NCI-H526 (cell line): ENCODE measurements at regions not wholly inside any gene's neighbourhood (a gene's known extent, or its start where the extent isn't known, plus 50 kb on each side); places are given as distances from the start of the nearest gene placed in this dataset.
A peak's percentile ranks its signal among the peaks of the same experiment; 100 is the strongest.

Source experiments
- DNase-seq, 2 experiments: peaks; one replicate each; lab custom pipeline; 2025; lab: John Stamatoyannopoulos, UW

- no peak for DNase-seq
Measured at GRCh38 chr9:20117482-20117881, 328.6 kb upstream of the SLC24A2 start.

DNA sequence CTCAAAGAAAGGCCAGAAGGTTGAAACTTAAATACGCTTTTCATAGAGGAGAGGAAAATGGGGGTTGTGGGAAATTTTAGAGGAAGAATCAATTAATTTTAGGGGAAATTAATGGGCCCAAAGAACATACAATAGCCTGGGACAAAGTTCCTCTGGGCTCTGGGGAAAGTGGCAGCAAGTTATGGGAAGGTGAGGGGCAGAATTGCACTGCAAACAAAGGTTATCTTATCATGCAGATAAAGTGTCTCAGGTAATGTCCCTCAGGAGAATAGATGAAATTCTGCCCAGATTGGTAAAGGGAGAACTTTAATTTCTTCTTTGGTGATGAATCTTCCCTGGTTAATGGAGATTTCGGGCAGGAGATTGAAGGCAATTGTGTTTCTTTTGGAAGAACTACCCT is 326.1 kb upstream of the SLC24A2 start:
- no peak for DNase-seq

- DNase-seq, result no peak
Measured at GRCh38 chr9:20112205-20112783, 323.5 kb upstream of the SLC24A2 start.

DNA sequence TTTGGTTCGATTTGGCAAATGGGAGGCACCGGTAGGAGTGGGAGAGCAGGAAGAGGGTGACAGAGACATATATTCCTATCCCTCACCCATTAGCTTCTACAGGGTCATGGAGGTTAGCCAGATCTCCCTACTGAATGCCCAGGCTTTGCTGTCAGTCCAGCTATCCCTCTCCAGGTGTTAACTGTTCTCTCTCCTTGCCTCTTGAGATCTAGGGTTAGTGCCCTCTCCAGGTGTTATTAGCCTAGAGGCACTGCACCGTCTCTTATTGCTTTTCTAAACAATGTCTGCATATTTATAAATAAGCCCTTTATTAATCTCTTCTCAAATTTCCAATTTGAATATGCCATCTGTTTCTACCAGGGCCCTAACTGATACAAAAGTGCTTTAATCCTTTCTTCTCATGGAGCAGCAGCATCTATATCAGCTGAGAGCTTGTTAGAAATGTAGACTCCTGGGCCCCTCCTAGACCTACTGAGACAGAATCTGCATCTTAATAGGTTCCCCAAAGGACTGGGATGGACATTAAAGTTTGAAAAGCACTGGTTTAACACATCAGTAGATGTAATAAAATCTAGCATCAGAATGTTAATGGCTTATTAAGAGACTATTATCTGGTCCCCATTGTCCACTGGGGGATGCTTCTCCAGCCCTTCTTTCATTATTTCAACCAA is 322.5 kb upstream of the SLC24A2 start:
- DNase-seq, result peak; percentile 52 to 72

- DNase-seq, result no peak
Measured at GRCh38 chr9:20095430-20096092, 306.7 kb upstream of the SLC24A2 start.

- DNase-seq, result no peak
Measured at GRCh38 chr9:20092561-20092960, 303.7 kb upstream of the SLC24A2 start.

GRCh38 chr9:20087481-20087880 is 298.6 kb upstream of the SLC24A2 start:
- no peak for DNase-seq

GRCh38 chr9:20085842-20086241 is 297.0 kb upstream of the SLC24A2 start:
- no peak for DNase-seq

GRCh38 chr9:20084125-20084524 is 295.3 kb upstream of the SLC24A2 start:
- no peak for DNase-seq

DNA sequence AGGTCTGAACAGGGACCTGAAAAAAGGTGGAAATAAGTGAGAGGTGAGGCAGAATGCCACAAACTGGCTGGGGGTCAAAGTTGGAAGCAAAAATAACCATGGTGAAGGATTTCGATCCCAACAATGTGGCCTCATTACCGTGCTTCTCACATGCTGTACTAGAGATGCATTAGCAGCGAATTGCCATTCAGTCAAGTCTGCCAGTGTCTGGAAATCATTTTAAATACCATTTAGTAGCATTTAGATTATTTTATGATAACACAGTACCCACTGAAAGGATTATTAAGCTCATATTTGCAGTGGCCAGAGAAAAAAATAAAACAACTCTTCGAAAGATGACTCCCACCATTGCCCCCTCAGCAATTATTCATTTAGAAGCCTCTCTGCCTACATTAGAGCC is 294.6 kb upstream of the SLC24A2 start:
- DNase-seq, result no peak

DNA sequence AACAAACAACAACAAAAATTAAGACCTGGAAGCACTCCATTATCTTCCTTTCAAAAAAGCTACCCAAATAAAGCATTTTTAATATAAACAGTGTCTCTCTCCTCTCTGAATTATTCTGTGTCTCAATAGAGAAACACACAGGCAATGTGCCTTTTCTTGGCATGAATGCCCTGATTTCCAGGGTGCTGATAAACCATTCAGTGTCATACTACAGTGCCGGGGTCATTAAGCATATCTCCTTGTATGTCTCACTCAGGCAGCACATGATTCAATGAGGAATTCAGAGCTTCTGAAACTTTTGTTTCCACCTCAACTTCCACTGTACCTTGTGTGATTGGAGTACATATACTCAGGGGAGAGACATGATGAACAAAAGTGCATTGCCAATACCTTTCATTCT is 294.0 kb upstream of the SLC24A2 start:
- no peak for DNase-seq

DNA sequence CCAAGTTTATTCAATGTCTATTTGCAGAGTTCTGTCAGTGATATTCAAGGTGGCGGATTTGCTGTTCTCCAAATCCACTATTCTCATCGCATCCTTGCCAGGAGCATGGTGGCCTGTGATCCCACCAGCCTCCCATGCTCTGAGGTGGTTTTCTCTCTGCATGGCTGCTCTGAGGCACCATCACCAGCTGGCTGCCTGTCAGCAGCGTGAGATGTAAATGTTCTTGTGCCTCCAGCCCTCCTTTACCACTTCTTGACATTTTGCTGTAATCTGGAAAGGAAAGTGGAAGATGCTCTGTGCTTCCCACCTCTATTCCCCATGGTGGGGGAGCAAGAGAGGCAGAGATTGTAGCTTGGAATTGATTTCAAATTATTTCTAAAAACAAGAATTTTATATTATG is 293.6 kb upstream of the SLC24A2 start:
- DNase-seq, result no peak

DNA sequence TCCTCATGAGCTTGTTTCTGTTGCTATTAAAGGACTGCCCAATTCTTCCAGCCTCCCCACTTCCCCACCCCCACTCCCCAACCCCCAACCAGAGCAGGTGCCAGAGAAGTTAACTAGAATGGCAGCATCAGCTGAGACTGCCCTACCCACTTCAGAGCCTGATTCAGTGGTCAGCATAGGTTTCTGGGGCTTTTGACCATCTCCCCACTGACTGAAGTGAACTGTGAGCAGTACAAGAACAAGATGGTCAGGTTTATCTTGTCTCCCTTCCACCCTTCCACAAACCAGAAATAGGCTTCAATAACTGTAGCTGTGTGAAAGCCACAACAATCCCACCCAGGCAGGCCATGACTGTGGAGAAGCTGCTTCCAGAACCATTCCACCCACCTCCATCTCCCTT is 289.4 kb upstream of the SLC24A2 start:
- DNase-seq, result no peak

- no peak for DNase-seq
Measured at GRCh38 chr9:20074291-20074690, 285.5 kb upstream of the SLC24A2 start.

DNA sequence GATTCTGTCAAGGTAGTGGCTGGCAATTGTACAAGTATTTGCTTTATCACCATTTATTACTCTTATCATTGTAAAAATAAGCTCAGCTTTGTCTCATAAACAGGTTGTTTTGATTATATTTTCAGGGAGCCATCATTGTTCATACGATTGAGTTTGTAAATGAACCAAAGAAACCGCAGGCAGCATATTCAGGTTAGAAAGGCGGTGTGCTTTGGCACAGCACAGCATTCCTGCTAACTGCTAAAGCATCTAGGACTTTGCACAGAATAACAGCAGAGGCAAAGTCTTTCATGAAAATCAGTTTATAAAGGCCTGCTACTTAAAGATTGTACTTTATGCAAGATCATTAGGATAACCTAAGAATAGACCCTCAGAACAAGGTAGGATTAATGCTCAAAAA is 281.5 kb upstream of the SLC24A2 start:
- DNase-seq, result no peak

GRCh38 chr9:20065796-20066700 is 277.2 kb upstream of the SLC24A2 start:
- no peak for DNase-seq

DNA sequence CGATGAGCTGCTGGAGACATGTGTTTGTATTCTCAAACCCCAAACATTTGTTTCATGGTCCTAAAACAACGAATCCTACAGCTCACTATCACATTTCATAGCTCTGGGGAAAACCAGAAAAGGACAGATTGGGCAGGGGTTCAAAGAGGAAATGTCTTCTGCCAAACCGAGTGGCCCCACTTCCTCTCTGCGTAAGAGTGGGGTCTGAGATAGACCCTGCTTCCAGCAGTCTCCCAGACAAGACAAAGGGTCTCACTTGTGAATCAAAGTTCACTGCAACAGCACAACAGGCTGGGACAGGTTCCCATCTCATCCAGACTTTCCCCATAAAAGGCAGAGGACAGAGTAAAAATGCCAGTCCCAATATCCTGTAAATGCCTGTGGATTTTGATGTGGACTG is 276.2 kb upstream of the SLC24A2 start:
- no peak for DNase-seq

GRCh38 chr9:20054734-20055133 is 265.9 kb upstream of the SLC24A2 start:
- DNase-seq, result no peak

DNA sequence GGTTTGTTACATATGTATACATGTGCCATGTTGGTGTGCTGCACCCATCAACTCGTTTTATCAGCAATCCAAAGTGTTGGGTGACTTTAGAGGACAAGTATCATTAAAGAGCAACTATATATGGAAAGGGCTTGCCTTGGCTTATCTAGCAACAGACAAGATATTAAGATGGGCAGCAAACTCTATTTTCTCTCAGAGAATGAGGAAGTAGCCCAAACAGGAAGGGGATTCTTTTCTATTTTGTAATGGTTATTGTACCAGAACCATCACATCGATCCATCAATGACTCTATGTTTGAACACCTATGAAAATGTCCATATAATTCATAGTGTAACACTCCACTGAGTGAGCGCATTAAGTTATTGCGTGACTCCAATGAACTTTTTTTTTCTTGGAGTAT is 260.1 kb upstream of the SLC24A2 start:
- no peak for DNase-seq

GRCh38 chr9:20048437-20048836 is 259.6 kb upstream of the SLC24A2 start:
- no peak for DNase-seq

GRCh38 chr9:20044686-20045085 is 255.8 kb upstream of the SLC24A2 start:
- DNase-seq, result no peak

DNA sequence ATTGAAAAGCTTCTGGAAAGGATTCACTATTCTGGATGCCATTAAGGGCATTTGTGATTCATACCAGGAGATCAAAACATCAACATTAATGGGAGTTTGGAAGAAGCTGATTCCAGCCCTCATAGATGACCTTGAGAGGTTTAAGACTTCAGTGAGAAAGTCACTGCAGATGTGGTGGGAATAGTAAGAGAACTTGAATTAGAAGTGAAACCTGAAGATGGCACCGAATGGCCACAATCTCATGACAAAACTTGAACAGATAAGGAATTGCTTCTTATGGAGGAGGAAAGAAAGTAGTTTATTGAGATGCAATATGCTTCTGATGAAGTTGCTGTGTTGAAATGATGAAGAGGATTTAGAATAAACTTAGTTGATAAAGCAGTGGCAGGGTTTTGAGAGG is 254.6 kb upstream of the SLC24A2 start:
- no peak for DNase-seq

- DNase-seq, result no peak
Measured at GRCh38 chr9:20043035-20043434, 254.2 kb upstream of the SLC24A2 start.
